HG03432 (cell line): ENCODE measurements at regions not wholly inside any gene's neighbourhood (a gene's known extent, or its start where the extent isn't known, plus 50 kb on each side); places are given as distances from the start of the nearest gene placed in this dataset.
"Not testable (repeated sequence)": the region's sequence is repeated elsewhere in the genome, so short reads cannot be mapped to it uniquely, and the experiment has no call there.

Experiments used
- ATAC-seq: cut with Tn5 transposase; IDR thresholded peaks from one replicate; pipeline ENCODE4 v1.9.1; 2021; ENCODE audit warnings: mild to moderate bottlenecking, moderate library complexity; ENCODE audit not compliant: unreplicated experiment

DNA sequence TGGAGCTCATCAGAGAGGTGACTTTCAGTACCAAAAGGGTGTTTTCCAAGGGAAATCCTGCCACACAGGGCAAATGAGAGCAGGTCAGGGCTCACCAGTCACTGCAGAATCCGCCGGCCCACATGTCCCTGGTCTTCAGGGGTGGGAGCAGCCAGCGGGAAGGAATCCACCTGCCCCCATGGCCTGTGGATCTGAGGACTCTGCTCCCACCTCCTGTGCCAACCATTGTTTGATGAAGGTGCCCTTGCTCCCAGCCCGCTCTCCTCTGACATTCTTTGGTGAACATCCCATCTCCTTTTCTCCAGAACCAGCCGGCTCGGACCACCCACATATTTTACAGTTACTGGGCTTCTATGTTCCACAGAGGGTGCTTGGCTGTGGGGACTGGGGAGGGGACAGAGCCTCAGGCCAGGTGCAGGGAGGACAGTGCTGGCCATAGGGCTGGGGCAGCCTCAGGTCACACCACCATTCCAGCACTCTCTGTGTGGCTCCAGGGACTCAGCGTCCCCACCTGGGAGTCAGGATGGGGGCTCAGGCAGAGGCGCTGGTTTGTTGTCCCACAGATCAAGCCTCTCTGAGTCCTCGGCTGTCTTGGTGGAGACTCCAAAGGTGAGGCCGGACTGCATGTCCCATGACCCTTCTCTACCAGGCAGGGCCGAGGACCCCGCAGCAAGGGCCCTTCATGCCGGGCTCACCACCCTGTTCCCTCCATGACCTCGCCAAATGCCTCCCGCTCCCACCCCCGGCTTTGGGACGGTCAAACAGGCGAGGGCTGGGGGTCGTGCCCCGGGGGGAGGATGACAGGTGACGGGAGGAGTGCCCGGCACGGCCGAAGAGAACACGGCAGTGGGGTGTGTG is 183.2 kb upstream of the ZNF469 start:
- not testable (repeated sequence) for ATAC-seq

GRCh38 chr16:88200154-88200895 is 182.4 kb upstream of the ZNF469 start:
- not testable (repeated sequence) for ATAC-seq

GRCh38 chr16:88200896-88201185 is 181.9 kb upstream of the ZNF469 start:
- no peak for ATAC-seq

DNA sequence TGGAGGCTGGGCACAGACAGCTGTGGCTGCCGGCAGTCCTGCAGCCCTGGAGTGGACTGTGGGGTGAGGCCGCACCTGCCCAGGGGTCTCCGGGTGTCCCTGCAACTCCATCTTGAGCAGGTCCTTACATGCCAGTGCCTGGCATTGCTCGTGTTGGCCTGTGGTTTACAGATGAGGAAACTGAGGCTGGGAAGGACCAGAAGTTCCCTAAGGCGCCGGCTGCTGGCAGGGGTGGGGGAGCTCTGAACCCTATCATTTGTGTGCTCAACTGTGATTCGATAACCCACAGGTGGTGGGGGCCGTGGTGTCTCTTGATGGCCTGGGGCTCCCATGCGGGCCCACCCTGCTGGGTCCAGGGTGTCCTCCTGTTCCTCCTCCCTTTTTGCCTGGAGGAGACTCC is 181.1 kb upstream of the ZNF469 start:
- ATAC-seq, result not testable (repeated sequence)

- no peak for ATAC-seq
These were observed 180.5 kb upstream of the ZNF469 start for GRCh38 chr16:88202207-88202745.

- ATAC-seq, result not testable (repeated sequence)
These were observed 179.7 kb upstream of the ZNF469 start for GRCh38 chr16:88202856-88203681.

GRCh38 chr16:88204131-88205110 is 178.3 kb upstream of the ZNF469 start:
- not testable (repeated sequence) for ATAC-seq

GRCh38 chr16:88205482-88205881 is 177.3 kb upstream of the ZNF469 start:
- ATAC-seq, result not testable (repeated sequence)

DNA sequence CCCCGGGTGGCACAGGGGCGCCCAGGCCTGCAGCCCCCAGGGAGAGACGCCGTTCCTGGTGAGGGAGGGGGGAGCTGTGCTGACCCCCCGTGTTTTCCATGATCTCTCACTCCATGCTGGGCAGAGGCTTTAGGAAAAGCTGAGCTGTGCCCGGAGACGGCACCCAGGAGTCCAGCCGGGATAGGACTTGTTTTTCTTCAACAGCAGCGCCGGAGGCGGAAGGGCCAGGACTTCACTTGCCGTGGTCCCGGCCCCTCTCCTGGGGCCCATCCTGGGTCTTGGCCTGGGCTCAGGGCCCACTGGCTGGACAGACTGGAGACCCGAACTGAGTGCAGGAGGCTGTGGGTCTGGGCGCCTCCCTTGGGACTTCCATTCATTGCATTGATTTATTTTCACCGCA is 176.8 kb upstream of the ZNF469 start:
- not testable (repeated sequence) for ATAC-seq

DNA sequence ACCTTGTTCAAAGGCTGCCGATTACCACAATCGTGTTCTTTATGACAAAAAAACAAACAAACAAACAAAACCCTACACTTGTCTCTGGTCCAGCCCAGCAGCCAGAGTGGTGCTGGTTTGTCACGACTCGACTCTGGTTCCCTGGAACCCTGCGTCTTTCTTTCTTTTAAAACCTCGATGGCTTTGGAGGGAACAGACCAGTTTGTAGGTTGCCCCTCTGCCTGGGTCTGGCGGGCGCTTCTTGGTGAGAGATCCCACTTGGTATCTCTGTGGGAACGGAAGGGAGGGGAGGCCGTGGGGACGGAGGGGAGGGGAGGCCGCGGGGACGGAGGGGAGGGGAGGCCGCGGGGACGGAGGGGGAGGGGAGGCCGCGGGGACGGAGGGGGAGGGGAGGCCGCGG is 176.2 kb upstream of the ZNF469 start:
- ATAC-seq, result not testable (repeated sequence)

DNA sequence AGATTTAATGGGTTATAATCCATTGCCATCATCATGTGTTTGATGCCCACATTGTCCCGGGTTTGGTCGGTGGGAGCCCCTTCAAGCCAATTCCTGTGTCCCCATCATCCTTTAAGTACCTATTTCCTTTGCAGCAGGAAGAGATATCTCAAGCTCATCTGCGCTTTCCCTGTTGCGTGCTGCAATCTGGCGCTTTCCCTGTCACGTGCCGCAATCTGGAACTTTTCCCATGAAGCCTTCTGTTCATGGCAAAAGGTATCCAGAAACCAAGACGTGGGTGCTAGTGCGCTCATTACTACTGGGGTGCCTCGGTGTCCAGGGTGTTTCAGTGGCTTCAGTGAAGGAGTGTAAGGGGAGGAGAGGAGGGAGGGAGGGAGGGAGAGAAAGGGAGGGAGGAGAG is 174.6 kb upstream of the ZNF469 start:
- ATAC-seq, result no peak

DNA sequence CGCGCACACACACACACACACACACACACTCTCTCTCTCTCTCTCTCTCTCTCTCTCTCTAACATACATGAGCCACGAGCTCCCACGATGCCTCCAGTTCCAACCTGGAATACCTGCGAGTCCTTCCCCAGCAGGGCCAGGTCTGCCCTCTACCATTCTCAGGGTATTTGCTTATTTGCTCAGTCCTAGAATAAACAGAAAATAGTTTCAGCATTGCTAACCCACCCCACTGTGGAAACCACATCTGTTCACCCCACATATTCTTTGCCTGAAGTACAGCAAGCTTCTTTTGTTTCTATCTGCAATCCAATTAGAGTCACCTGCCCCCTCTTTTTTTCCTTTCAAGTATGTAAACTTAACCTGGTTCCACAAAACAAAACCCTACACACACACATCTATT is 174.0 kb upstream of the ZNF469 start:
- ATAC-seq, result not testable (repeated sequence)

GRCh38 chr16:88209579-88209978 is 173.2 kb upstream of the ZNF469 start:
- not testable (repeated sequence) for ATAC-seq

DNA sequence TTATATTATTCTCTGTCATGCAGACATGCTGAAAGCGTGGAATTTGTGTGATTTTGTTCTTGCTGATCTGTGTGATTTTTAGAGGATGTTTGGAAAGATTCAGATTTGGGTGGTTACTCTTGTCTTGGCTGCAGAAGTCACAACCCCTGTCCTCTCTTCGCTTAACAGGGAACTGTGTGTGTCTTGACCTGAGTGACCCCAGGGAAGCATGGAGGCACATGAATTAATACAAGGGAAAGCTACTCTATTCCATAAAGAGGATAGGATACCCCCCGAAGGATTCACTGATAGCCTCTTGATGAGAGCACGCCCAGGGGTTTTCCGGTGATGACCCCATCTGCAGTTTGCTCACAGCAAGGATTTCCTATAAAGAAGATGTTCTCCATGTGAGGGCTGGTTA is 168.8 kb upstream of the ZNF469 start:
- ATAC-seq, result not testable (repeated sequence)

GRCh38 chr16:88221001-88221761 is 161.6 kb upstream of the ZNF469 start:
- ATAC-seq, result not testable (repeated sequence)

DNA sequence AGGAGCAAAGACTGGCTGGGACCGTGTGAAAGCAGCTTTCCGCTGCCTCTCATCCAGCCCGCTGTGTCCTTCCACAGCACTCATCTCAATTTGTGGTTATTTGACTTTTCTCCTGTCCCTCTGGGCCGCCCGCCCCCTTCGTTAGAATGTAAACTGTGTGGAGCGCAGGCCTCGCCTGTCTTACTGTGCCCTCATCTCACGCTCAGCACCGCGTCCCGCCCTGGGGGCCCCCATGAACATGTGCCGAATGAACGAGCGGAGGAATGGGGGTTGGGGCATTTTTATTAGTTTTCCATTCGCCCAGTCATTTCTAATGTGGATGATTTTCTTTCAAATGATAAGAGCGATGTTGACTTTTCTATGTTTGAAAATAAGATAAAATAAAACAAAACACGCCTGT is 159.1 kb upstream of the ZNF469 start:
- not testable (repeated sequence) for ATAC-seq

GRCh38 chr16:88224131-88224898 is 158.4 kb upstream of the ZNF469 start:
- not testable (repeated sequence) for ATAC-seq

DNA sequence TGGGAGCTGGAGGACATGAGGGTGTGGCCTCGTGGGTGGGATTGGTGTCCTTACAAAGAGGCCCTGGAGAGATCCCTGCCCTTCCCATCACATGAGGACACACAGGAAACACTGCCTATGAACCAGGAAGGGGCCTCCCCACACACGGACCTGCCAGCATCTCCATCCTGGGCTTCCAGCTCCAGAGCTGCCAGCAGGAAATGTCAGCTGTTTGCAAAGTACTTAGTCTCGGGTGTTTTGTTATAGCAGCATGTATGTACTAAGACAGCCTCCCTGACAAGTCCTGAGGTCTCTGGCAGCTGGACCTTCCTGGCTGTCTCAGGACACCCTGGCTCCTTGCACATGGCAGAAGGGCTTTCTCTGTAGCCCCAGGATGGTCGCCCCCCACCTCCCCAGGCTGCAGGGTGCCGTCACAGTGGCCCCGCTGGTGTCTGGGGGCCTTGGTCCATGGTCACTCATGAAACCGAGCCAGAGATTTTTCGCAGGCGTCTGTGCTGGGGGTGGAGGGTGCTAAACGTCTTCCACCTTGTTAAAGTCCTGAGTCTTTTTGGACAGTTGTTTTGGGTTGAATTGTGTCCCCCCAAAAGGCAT is 157.0 kb upstream of the ZNF469 start:
- not testable (repeated sequence) for ATAC-seq
